HUDEP-2 (cell line): ENCODE measurements at regions not wholly inside any gene's neighbourhood (a gene's known extent, or its start where the extent isn't known, plus 50 kb on each side); places are given as distances from the start of the nearest gene placed in this dataset.
A peak's percentile ranks its signal among the peaks of the same experiment; 100 is the strongest.
"Not testable (repeated sequence)": the region's sequence is repeated elsewhere in the genome, so short reads cannot be mapped to it uniquely, and the experiment has no call there.

Source experiments
- DNase-seq, 76 experiments: peaks; one replicate each; lab custom pipeline; 2025; ENCODE audit not compliant: unreplicated experiment in 76 of 76; lab: John Stamatoyannopoulos, UW

DNA sequence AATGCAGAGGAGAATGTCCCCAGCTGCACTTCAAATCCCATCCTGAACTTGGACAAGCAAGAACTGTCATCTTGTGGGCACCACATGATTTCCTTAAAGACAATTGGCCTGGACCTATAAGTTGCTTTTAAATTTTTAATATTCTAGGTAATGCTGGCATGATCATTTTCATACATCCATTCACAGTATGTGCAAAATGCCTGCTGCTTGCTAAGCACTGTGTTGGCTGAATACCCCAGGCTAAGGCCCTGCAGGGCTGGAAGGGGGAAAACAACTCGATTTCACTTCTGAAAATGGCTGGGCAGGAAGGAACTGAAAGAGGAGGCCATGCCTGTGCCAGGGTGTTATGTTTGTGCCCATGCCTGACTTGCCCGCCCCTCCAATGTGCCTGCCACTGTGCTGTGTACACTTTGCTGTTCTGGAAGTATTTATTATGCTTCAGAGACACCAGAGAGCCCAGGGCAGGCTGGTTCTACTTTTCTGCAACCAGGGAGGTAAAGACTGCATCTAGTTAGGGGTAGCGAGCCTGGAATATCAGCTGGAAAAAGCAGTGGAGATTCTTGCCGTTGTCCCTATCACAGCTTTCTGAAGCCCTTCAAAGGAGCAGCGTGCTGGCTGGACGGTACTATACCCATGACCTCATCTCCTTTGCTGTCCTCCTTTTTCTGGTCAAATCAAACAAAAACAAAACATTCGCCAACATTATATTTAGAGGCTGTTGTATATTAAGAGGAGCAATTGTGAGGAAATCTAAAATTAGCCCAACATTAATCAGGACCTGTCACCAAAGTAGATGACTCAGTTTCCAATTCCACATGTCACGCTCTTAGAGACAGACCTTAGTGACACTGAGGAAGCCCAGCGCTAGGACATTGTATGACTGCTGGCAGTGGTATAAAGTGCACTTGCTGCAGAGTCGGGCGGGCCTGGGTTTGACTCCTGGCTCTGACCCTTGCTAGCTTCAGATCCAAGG is 158.1 kb downstream of the DDX1 start:
- DNase-seq = no peak

GRCh38 chr2:15750433-15750814 is 158.8 kb downstream of the DDX1 start:
- DNase-seq = no peak

- no peak for DNase-seq
Measured at GRCh38 chr2:15750822-15751329, 159.2 kb downstream of the DDX1 start.

GRCh38 chr2:15751477-15751876 is 159.8 kb downstream of the DDX1 start:
- DNase-seq = no peak

- DNase-seq = no peak
Measured at GRCh38 chr2:15752552-15753232, 161.0 kb downstream of the DDX1 start.

DNA sequence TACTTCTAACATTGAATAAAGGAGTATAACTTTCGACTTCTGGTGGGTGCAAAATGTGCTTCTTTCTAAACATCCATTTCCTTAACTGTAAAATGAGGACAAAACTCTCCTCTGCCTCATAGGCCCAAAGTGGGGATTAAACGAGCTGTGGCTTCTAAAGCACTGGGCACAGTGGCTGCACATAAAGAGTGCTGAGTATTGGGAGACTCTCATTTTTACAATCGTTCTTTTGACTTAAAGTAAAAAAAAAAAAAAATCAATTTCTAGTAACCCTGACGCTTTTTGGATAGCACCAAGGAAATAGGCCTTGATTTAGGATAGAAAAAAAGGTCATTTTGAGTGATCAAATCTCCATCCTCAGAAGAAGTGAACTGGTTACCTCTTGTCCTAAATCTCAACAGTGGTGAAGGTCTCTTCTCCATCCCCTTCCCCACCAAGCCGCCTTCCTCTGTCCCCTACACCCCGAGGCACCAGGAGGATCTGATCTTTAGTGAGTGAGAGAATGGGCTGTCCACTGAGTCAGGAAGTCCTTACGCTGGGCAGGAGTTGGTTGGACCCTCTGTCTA is 161.6 kb downstream of the DDX1 start:
- DNase-seq = no peak

- no peak for DNase-seq
Measured at GRCh38 chr2:15753811-15754702, 162.4 kb downstream of the DDX1 start.

GRCh38 chr2:15754703-15755099 is 163.0 kb downstream of the DDX1 start:
- no peak for DNase-seq

DNA sequence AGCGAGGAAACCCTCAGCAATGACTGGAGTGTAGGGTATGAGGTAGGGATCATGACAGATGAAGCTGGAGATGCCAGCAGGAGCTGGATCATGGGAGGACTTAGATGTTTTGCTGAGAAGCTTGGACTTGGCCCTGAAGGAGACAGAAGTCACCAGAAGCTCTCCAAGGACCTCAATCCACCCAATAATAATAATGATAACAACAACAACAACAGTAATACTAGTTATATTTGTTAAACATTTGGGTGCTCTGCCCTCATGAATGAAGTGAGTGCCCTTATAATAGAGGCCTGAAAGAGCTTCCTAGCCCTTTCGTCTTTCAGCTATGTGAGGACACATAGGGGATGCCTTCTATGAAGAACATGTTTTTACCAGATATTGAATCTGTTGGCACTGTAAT is 163.9 kb downstream of the DDX1 start:
- DNase-seq = no peak

GRCh38 chr2:15756011-15756550 is 164.4 kb downstream of the DDX1 start:
- no peak for DNase-seq

- no peak for DNase-seq
Measured at GRCh38 chr2:15756882-15757819, 165.5 kb downstream of the DDX1 start.

DNA sequence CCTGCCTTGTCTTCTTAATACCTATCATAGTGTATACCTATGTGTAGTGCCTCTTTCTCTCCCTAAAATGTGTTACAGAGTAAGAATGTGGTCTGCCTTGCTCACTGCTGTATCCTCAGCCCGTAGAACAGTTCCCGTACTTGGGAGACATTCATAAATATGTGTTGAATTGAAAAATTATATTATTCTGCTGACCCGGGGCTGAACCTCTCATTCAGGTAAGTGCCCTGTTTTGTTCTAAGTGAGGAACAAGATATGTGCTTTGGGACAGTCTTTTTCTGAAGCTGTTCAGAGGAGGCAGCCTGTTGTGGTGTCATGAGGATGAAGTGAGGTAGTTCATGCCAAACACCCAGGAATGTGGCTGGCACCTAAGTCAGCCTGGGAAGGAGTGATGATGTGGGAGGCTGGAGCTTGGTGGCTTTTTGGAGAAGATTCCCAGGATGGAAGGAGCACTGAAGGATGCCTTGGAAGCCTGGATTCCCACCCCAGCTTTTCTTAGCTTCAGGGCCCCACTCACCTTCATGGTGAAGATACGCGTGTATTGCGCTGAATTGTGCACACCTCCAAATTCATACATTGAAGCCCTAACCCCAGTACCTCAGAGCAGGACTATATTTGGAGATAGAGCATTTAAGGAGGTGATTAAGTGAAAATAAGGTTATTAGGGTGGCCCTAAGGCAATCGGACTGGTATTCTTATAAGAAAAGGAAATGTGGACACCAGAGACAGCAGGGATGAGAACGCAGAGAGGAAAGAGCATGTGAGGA is 166.3 kb downstream of the DDX1 start:
- no peak for DNase-seq

GRCh38 chr2:15758848-15759247 is 167.2 kb downstream of the DDX1 start:
- DNase-seq = peak in 31 of 76 experiments; percentile 4 to 68 (median 20)

DNA sequence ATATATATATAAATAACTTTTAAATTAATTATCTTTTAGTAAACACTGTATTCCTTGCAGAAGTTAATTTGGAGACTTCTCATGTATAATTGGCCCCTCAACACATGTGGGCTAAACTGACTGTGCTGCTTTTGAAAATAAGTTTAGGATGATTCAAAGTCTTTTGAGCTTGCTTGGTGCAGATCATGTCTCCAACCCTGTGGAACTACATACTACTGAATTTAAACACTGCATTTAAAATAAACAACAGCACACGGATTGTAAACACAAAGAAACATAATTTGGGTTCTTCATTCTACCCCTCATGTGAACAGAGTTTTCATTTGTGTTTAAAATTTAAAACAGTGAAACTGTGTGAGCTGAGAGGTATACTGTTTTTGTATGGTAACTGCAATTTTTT is 167.7 kb downstream of the DDX1 start:
- DNase-seq = no peak

DNA sequence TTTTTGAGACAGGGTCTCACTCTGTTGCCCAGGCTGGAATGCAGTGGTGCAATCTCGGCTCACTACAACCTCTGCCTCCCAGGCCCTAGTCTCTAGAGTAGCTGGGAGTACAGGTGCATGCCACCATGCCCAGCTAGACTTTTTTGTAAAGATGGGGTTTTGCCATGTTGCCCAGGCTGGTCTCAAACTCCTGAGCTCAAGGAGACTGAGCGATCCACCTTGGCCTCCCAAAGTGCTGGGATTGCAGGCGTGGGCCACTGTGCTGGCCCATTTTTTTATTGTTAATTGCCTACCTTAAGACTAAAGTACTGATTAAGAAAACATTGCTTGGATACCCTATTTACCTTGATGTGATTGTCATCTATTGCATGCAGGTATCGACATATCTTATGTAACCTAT is 168.1 kb downstream of the DDX1 start:
- not testable (repeated sequence) for DNase-seq

GRCh38 chr2:15760232-15760910 is 168.7 kb downstream of the DDX1 start:
- no peak for DNase-seq

GRCh38 chr2:15761056-15761455 is 169.4 kb downstream of the DDX1 start:
- DNase-seq = no peak

DNA sequence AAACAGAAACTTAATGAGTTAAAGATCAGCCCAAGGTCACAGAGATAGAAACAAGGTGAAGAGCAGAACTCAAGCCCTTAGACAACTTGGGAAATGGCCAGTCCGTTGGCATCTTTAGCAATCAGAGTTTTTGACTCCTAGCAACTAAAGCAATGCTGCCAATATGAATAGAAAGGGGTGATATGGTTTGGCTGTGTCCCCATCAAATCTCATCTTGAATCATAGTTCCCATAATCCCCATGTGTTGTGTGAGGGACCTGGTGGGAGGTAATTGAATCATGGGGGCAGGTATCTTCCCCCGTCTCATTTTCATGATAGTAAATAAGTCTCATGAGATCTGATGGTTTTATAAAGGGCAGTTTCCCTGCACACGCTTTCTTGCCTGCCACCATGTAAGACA is 170.2 kb downstream of the DDX1 start:
- DNase-seq = no peak
